Neuronal stem cell (in vitro differentiated cells): ENCODE measurements at regions not wholly inside any gene's neighbourhood (a gene's known extent, or its start where the extent isn't known, plus 50 kb on each side); places are given as distances from the start of the nearest gene placed in this dataset.

Experiments
- DNase-seq: peaks from one replicate; pipeline ENCODE4 v3.0.0-alpha.2; 2013; ENCODE audit warnings: low spot score
- H2AFZ ChIP-seq: one replicate; pipeline ENCODE4 v1.6.1; 2013; ENCODE audit warnings: mild to moderate bottlenecking, low read length, inconsistent platforms
- H2AK5ac ChIP-seq: 2 replicates; pipeline ENCODE4 v1.6.1; 2013; ENCODE audit warnings: low read depth, mild to moderate bottlenecking, inconsistent platforms, low read length, moderate library complexity, mixed read lengths
- H2BK120ac ChIP-seq: 2 replicates; pipeline ENCODE4 v1.6.1; 2013; ENCODE audit warnings: low read depth, mild to moderate bottlenecking, inconsistent platforms, low read length, moderate library complexity, mixed read lengths
- H2BK12ac ChIP-seq: one replicate; pipeline ENCODE4 v1.6.1; 2013; ENCODE audit warnings: low read length, inconsistent platforms
- H2BK15ac ChIP-seq: 2 replicates; pipeline ENCODE4 v1.6.1; 2013; ENCODE audit warnings: mild to moderate bottlenecking, low read length, inconsistent platforms, mixed read lengths
- H2BK5ac ChIP-seq: one replicate; pipeline ENCODE4 v1.6.1; 2013; ENCODE audit warnings: inconsistent platforms, mild to moderate bottlenecking, low read length, moderate library complexity
- H3K14ac ChIP-seq: one replicate; pipeline ENCODE4 v1.6.1; 2013; ENCODE audit warnings: low read length, inconsistent platforms
- H3K18ac ChIP-seq: 2 replicates; pipeline ENCODE4 v1.6.1; 2013; ENCODE audit warnings: low read length, inconsistent platforms
- H3K23ac ChIP-seq: 2 replicates; pipeline ENCODE4 v1.6.1; 2013; ENCODE audit warnings: low read depth, mild to moderate bottlenecking, mixed read lengths, low read length, inconsistent platforms; ENCODE audit not compliant: poor library complexity
- H3K27ac ChIP-seq: replicated peaks from 3 replicates; pipeline ENCODE4 v1.5.1; 2013; ENCODE audit warnings: low read length, inconsistent platforms
- H3K27me3 ChIP-seq, 3 experiments: 2 replicates each; pipeline ENCODE4 v1.6.1; 2013; ENCODE audit warnings: low read length in 3 of 3, mild to moderate bottlenecking in 2 of 3, inconsistent platforms in 1 of 3, low read depth in 1 of 3, mixed read lengths in 1 of 3, moderate library complexity in 1 of 3; ENCODE audit not compliant: control insufficient read depth in 3 of 3, insufficient read depth in 3 of 3
- H3K36me3 ChIP-seq, 2 donors: replicated peaks in 1 of 2; 2 replicates each; pipeline ENCODE4 v1.6.1; 2013; ENCODE audit warnings: low read length in 2 of 2; ENCODE audit not compliant: control insufficient read depth in 2 of 2, insufficient read depth in 2 of 2
- H3K4ac ChIP-seq: 2 replicates; pipeline ENCODE4 v1.6.1; 2013; ENCODE audit warnings: inconsistent platforms, mild to moderate bottlenecking, low read length, moderate library complexity
- H3K4me1 ChIP-seq, 2 donors: 1 replicate in 1 of 2; 2 replicates in 1 of 2; pipeline ENCODE4 v1.6.1; 2013; ENCODE audit warnings: low read length in 2 of 2, low read depth in 1 of 2; ENCODE audit not compliant: control insufficient read depth in 2 of 2, insufficient read depth in 1 of 2
- H3K4me2 ChIP-seq: one replicate; pipeline ENCODE4 v1.6.1; 2013; ENCODE audit warnings: mild to moderate bottlenecking, low read length, inconsistent platforms; ENCODE audit not compliant: insufficient read depth, poor library complexity, severe bottlenecking
- H3K4me3 ChIP-seq, 2 donors: 2 replicates each; pipeline ENCODE4 v1.5.1; 2013; ENCODE audit warnings: low read length in 2 of 2, mild to moderate bottlenecking in 2 of 2, inconsistent platforms in 1 of 2, moderate library complexity in 1 of 2
- H3K79me1 ChIP-seq: one replicate; pipeline ENCODE4 v1.6.1; 2013; ENCODE audit warnings: low read depth, mild to moderate bottlenecking, inconsistent platforms, low read length, moderate library complexity
- H3K9ac ChIP-seq: one replicate; pipeline ENCODE4 v1.6.1; 2013; ENCODE audit warnings: mild to moderate bottlenecking, low read depth, low read length, inconsistent platforms; ENCODE audit not compliant: poor library complexity
- H3K9me3 ChIP-seq, 2 donors: replicated peaks in 1 of 2; 2 replicates each; pipeline versions ENCODE3 to v1.6.1; 2013; ENCODE audit warnings: low read length in 2 of 2, mild to moderate bottlenecking in 2 of 2, inconsistent platforms in 1 of 2, low read depth in 1 of 2, mixed read lengths in 1 of 2, moderate library complexity in 1 of 2; ENCODE audit not compliant: control insufficient read depth in 2 of 2, insufficient read depth in 1 of 2
- H4K8ac ChIP-seq: one replicate; pipeline ENCODE4 v1.6.1; 2013; ENCODE audit warnings: low read depth, mild to moderate bottlenecking, inconsistent platforms, low read length, moderate library complexity
- H4K91ac ChIP-seq: one replicate; pipeline ENCODE4 v1.6.1; 2013; ENCODE audit warnings: low read length, low read depth, mild to moderate bottlenecking, inconsistent platforms; ENCODE audit not compliant: poor library complexity
- WGBS, 2 donors: extraction: QIAGEN DNeasy Blood & Tissue Kit; methylation state at CpG; one replicate each; pipeline ENCODE4 v1.1.7; 2013; ENCODE audit warnings: missing lambda C conversion rate in 2 of 2, mixed read lengths in 1 of 2; ENCODE audit not compliant: insufficient read length in 2 of 2, insufficient replicate concordance in 1 of 2; ENCODE audit errors: extremely low coverage in 2 of 2; 5-methylcytosine and 5-hydroxymethylcytosine counted together

- Histone ChIP-seq H3K9me3 (no peaks in the 10 kb centered on the region), H3K4me1 (no peaks in the 10 kb centered on the region), H3K4ac (no peak overlapping the region), H3K4me2 (no peak overlapping the region), H2BK5ac (no peak overlapping the region), H4K91ac (no peak overlapping the region), H2AK5ac (no peak overlapping the region), H3K23ac (no peak overlapping the region), H3K9ac (no peak overlapping the region), H3K27ac (no peak overlapping the region), H3K79me1 (no peaks in the 10 kb centered on the region), H3K18ac (no peak overlapping the region), H3K4me3 (no peak overlapping the region), H2AFZ (no peak overlapping the region), H2BK120ac (no peak overlapping the region), H2BK12ac (no peak overlapping the region), H3K27me3 (no peaks in the 10 kb centered on the region), H3K14ac (no peak overlapping the region), H3K36me3 (no peaks in the 10 kb centered on the region), H2BK15ac (no peak overlapping the region), H4K8ac (no peak overlapping the region)
- no CpG with 5 or more reads among the region's 6 CpGs for WGBS, 2 donors
- no peak for DNase-seq
These were observed 108.0 kb downstream of the ANAPC4 start for GRCh38 chr4:25485104-25485503.

- no peaks in the 10 kb centered on the region for H3K36me3 ChIP-seq
- H3K14ac ChIP-seq, result no peak overlapping the region
- no peak overlapping the region for H2BK5ac ChIP-seq
- H2AFZ ChIP-seq, result no peak overlapping the region
- WGBS, 2 donors, result no CpG with 5 or more reads among the region's 3 CpGs
- H3K27me3 ChIP-seq, result no peaks in the 10 kb centered on the region
- no peaks in the 10 kb centered on the region for H3K4me1 ChIP-seq
- no peaks in the 10 kb centered on the region for H3K79me1 ChIP-seq
- no peak overlapping the region for H4K91ac ChIP-seq
- no peak overlapping the region for H3K4me3 ChIP-seq
- H3K4me2 ChIP-seq, result no peak overlapping the region
- H2AK5ac ChIP-seq, result no peak overlapping the region
- H3K9me3 ChIP-seq, result no peaks in the 10 kb centered on the region
- H2BK120ac ChIP-seq, result no peak overlapping the region
- no peak overlapping the region for H3K18ac ChIP-seq
- H3K9ac ChIP-seq, result no peak overlapping the region
- no peak for DNase-seq
- no peak overlapping the region for H3K4ac ChIP-seq
- H3K27ac ChIP-seq, result no peak overlapping the region
- H3K23ac ChIP-seq, result no peak overlapping the region
- H2BK12ac ChIP-seq, result no peak overlapping the region
- H2BK15ac ChIP-seq, result no peak overlapping the region
- no peak overlapping the region for H4K8ac ChIP-seq
These were observed 109.1 kb downstream of the ANAPC4 start for GRCh38 chr4:25486171-25486570.

GRCh38 chr4:25487155-25487554, 110.1 kb downstream of the ANAPC4 start:
- H3K27ac ChIP-seq, result no peak overlapping the region
- no peaks in the 10 kb centered on the region for H3K4me1 ChIP-seq
- H3K27me3 ChIP-seq, result no peaks in the 10 kb centered on the region
- H2AFZ ChIP-seq, result no peak overlapping the region
- no peak overlapping the region for H2BK12ac ChIP-seq
- H3K4ac ChIP-seq, result no peak overlapping the region
- no peak overlapping the region for H3K4me3 ChIP-seq
- DNase-seq, result no peak
- H2BK15ac ChIP-seq, result no peak overlapping the region
- no CpG with 5 or more reads among the region's 6 CpGs for WGBS, 2 donors
- H3K9ac ChIP-seq, result no peak overlapping the region
- H4K8ac ChIP-seq, result no peak overlapping the region
- H3K9me3 ChIP-seq, result no peaks in the 10 kb centered on the region
- H4K91ac ChIP-seq, result no peak overlapping the region
- no peak overlapping the region for H3K14ac ChIP-seq
- no peak overlapping the region for H3K18ac ChIP-seq
- no peak overlapping the region for H2AK5ac ChIP-seq
- no peaks in the 10 kb centered on the region for H3K79me1 ChIP-seq
- H3K36me3 ChIP-seq, result no peaks in the 10 kb centered on the region
- no peak overlapping the region for H3K23ac ChIP-seq
- no peak overlapping the region for H2BK120ac ChIP-seq
- H2BK5ac ChIP-seq, result no peak overlapping the region
- no peak overlapping the region for H3K4me2 ChIP-seq

GRCh38 chr4:25489253-25489797, 112.3 kb downstream of the ANAPC4 start:
- no peaks in the 10 kb centered on the region for H3K79me1 ChIP-seq
- H3K9ac ChIP-seq, result no peak overlapping the region
- H2AFZ ChIP-seq, result no peak overlapping the region
- H3K4me3 ChIP-seq, result no peak overlapping the region
- no peak overlapping the region for H2BK5ac ChIP-seq
- H2BK12ac ChIP-seq, result no peak overlapping the region
- no peak overlapping the region for H3K27ac ChIP-seq
- H3K9me3 ChIP-seq, result no peaks in the 10 kb centered on the region
- no peak overlapping the region for H3K4ac ChIP-seq
- no peak overlapping the region for H2BK15ac ChIP-seq
- H4K91ac ChIP-seq, result no peak overlapping the region
- no CpG with 5 or more reads among the region's 1 CpG for WGBS, 2 donors
- no peak overlapping the region for H2AK5ac ChIP-seq
- no peak overlapping the region for H3K14ac ChIP-seq
- H3K36me3 ChIP-seq, result no peaks in the 10 kb centered on the region
- H3K18ac ChIP-seq, result no peak overlapping the region
- DNase-seq, result no peak
- no peaks in the 10 kb centered on the region for H3K4me1 ChIP-seq
- H3K27me3 ChIP-seq, result no peaks in the 10 kb centered on the region
- H4K8ac ChIP-seq, result no peak overlapping the region
- H3K4me2 ChIP-seq, result no peak overlapping the region
- H3K23ac ChIP-seq, result no peak overlapping the region
- H2BK120ac ChIP-seq, result no peak overlapping the region
